Loucy (cell line): ENCODE measurements at regions not wholly inside any gene's neighbourhood (a gene's known extent, or its start where the extent isn't known, plus 50 kb on each side); places are given as distances from the start of the nearest gene placed in this dataset.

Source experiments
- CTCF ChIP-seq: fragments of 200-600 bp; sonication (generic); conservative IDR thresholded peaks from 2 replicates; pipeline ENCODE4 v1.5.1; 2014; ENCODE audit warnings: mild to moderate bottlenecking, antibody characterized with exemption, low read length
- EZH2phosphoT487 ChIP-seq: fragments of 200-600 bp; IDR thresholded peaks from 2 replicates; pipeline ENCODE4 v1.6.1; 2018; ENCODE audit warnings: antibody characterized with exemption, mild to moderate bottlenecking, moderate library complexity, borderline replicate concordance

- TF ChIP-seq CTCF: no peak
- no peak for TF ChIP-seq EZH2phosphoT487
These were observed 93.2 kb upstream of the C14orf180 start for GRCh38 chr14:104486222-104486923.
